ENCODE measurements at regions not wholly inside any gene's neighbourhood (a gene's known extent, or its start where the extent isn't known, plus 50 kb on each side); places are given as distances from the start of the nearest gene placed in this dataset.

- TF ChIP-seq, protein P1, sequence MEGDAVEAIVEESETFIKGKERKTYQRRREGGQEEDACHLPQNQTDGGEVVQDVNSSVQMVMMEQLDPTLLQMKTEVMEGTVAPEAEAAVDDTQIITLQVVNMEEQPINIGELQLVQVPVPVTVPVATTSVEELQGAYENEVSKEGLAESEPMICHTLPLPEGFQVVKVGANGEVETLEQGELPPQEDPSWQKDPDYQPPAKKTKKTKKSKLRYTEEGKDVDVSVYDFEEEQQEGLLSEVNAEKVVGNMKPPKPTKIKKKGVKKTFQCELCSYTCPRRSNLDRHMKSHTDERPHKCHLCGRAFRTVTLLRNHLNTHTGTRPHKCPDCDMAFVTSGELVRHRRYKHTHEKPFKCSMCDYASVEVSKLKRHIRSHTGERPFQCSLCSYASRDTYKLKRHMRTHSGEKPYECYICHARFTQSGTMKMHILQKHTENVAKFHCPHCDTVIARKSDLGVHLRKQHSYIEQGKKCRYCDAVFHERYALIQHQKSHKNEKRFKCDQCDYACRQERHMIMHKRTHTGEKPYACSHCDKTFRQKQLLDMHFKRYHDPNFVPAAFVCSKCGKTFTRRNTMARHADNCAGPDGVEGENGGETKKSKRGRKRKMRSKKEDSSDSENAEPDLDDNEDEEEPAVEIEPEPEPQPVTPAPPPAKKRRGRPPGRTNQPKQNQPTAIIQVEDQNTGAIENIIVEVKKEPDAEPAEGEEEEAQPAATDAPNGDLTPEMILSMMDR (IDR thresholded peaks at IDR 0.05; ENCODE audit: low read depth, low read length, poor library complexity, severe bottlenecking), result no peak
- TF ChIP-seq EZH2phosphoT487 (IDR thresholded peaks at IDR 0.05; ENCODE audit: borderline replicate concordance, low read length), result no peak
Measured at GRCh38 chr5:28226407-28226806, 1188.0 kb upstream of the CDH9 start.
